ENCODE measurements at regions not wholly inside any gene's neighbourhood (a gene's known extent, or its start where the extent isn't known, plus 50 kb on each side); places are given as distances from the start of the nearest gene placed in this dataset.
A peak's percentile ranks its signal among the peaks of the same experiment; 100 is the strongest.

DNA sequence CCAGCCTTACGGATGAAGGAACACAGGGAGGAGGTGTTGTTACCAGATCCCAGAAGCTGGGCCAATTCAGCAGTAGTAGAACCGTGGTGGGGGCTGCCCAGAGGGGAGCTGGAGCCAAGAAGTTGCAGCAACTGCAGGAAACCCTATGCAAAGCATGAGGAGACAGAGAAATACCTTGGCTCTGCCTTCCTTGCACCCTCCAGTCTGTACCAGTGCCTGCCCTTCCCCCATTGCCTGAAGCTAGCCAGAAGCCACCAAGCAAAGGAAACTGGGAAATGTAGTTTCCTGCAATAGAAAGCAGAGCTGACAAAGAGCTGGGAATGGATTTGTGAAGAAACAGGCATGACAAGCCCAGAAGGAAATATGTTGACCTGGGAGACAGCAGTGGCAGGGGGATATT lies 108.7 kb upstream of the FUNDC1 start:
- DNase-seq (ENCODE audit: low spot score): no peak
- TF ChIP-seq, protein P1, sequence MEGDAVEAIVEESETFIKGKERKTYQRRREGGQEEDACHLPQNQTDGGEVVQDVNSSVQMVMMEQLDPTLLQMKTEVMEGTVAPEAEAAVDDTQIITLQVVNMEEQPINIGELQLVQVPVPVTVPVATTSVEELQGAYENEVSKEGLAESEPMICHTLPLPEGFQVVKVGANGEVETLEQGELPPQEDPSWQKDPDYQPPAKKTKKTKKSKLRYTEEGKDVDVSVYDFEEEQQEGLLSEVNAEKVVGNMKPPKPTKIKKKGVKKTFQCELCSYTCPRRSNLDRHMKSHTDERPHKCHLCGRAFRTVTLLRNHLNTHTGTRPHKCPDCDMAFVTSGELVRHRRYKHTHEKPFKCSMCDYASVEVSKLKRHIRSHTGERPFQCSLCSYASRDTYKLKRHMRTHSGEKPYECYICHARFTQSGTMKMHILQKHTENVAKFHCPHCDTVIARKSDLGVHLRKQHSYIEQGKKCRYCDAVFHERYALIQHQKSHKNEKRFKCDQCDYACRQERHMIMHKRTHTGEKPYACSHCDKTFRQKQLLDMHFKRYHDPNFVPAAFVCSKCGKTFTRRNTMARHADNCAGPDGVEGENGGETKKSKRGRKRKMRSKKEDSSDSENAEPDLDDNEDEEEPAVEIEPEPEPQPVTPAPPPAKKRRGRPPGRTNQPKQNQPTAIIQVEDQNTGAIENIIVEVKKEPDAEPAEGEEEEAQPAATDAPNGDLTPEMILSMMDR (IDR thresholded peaks at IDR 0.05; ENCODE audit: extremely low read depth, insufficient read depth, missing control alignments): no peak
- in situ Hi-C loops (cut with MboI; ENCODE audit: low pct_unique_long_range_greater_than_20kb, low sequenced_read_pairs, unreplicated experiment): no loop called here

DNA sequence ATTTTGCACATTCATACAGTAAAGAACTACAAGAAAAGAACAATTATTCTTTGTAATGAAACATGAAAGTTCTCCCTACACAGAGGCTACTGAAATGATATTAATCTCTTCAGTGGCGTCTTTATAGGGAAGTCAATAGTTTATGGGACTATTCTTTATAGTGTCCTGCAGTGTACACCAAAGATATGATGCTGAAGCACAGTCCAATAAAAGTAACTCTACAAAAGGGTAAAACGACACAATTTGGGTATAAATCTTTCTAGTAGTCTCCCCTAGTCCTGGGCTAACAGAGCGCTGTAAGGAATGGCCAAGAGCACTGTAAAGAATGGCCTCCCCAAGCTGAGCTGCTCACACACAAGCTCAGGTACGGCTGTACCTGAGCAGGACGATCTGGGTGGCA lies 101.1 kb upstream of the FUNDC1 start:
- in situ Hi-C loops (cut with MboI; ENCODE audit: low pct_unique_long_range_greater_than_20kb, low sequenced_read_pairs, unreplicated experiment): no loop called here
- DNase-seq (ENCODE audit: low spot score): no peak
- TF ChIP-seq, protein P1 (IDR thresholded peaks at IDR 0.05; ENCODE audit: extremely low read depth, insufficient read depth, missing control alignments): no peak

DNA sequence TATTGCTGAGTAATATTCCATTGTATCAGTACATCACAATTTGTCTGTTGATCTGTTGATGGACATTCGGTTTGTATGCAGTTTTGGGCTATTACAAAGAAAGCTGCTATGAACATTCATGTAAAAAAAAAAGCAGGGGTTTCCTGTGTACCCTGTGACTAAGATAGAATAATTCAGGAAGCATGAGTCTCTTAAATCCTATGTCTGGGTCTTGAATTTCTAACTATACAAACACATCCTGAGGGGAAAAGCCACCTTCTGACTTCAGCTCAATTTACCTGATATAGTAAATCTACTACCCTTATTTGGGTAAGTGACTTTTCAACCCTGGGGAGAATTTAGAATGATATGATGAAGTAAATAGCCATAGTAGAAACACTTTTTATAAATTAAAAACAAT lies 94.6 kb upstream of the FUNDC1 start:
- DNase-seq (ENCODE audit: low spot score): no peak
- in situ Hi-C loops (cut with MboI; ENCODE audit: low pct_unique_long_range_greater_than_20kb, low sequenced_read_pairs, unreplicated experiment): no loop called here
- TF ChIP-seq, protein P1 (IDR thresholded peaks at IDR 0.05; ENCODE audit: extremely low read depth, insufficient read depth, missing control alignments): no peak

DNA sequence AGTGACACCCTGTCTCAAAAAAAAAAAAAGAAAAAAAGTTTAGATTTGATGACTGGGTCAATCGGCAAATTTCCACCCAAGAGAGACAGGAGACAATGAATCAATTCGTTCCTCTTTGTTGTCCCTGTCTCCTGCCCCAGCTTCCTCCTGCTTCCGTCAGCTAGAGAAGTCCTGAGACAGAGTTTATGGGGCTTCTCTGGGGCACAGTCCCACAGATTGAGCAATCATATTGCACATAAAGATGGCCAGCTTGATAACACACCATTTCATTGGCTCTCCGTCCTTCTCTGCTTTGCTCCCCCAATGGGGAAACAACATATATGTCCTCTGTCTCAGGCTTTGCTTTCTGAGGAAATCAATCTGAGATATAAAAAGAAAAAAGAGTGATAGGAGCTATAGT lies 78.4 kb upstream of the FUNDC1 start:
- no peak for DNase-seq (ENCODE audit: low spot score)
- in situ Hi-C loops (cut with MboI; ENCODE audit: low pct_unique_long_range_greater_than_20kb, low sequenced_read_pairs, unreplicated experiment): no loop called here
- TF ChIP-seq, protein P1 (IDR thresholded peaks at IDR 0.05; ENCODE audit: extremely low read depth, insufficient read depth, missing control alignments): no peak

DNA sequence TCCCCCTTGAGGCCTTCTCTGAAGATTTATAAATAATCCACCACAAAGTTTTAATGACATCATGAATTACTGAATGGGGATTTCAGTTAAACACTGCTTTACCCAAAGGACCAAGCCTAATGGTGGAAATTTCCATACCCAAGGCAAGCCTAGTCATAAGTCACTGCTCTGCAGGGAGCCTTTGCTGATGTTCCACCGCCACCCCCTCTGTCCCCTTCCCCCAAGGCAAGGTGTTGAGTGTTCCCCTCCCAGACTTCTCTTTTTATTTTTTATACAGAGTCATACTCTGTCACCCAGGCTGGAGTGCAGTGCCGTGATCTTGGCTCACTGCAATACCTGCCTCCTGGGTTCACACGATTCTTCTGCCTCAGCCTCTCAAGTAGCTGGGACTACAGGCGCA lies 76.4 kb upstream of the FUNDC1 start:
- in situ Hi-C loops (cut with MboI; ENCODE audit: low pct_unique_long_range_greater_than_20kb, low sequenced_read_pairs, unreplicated experiment): no loop called here
- TF ChIP-seq, protein P1 (IDR thresholded peaks at IDR 0.05; ENCODE audit: extremely low read depth, insufficient read depth, missing control alignments): no peak
- DNase-seq (ENCODE audit: low spot score): no peak

DNA sequence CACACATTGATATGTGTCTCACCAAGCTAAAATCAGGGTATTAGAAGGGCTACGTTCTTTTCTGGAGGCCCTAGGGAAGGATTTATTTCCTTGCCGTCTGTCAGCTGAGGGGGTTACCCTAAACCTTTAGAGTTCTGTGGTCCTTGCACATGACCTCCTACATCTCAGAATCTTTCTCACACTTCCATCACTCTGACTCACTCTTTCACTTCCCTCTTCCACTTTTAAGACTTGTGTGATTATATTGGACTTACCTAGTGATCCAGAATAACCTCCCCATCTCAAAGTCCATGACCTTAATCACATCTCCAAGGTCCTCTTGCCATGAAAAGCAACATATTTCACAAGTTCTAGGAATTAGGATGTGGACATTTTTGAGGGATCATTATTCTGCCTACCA lies 53.6 kb upstream of the FUNDC1 start:
- DNase-seq (ENCODE audit: low spot score): peak; percentile 63
- TF ChIP-seq, protein P1 (IDR thresholded peaks at IDR 0.05; ENCODE audit: extremely low read depth, insufficient read depth, missing control alignments): no peak
- in situ Hi-C loops (cut with MboI; ENCODE audit: low pct_unique_long_range_greater_than_20kb, low sequenced_read_pairs, unreplicated experiment): no loop called here

Measured in GM13977 (cell line).